Activated CD4-positive, alpha-beta T cell treated with anti-CD3 and anti-CD28 coated beads, Interleukin-10, Interleukin-2, amounts not matched to agents 100 ng/mL and 50 ng/mL, durations not matched to agents 16 hours and 8 hours (primary cell): ENCODE measurements at regions not wholly inside any gene's neighbourhood (a gene's known extent, or its start where the extent isn't known, plus 50 kb on each side); places are given as distances from the start of the nearest gene placed in this dataset.

Experiments used
- DNase-seq: peaks from one replicate; pipeline ENCODE4 v3.0.0-alpha.2; 2020

DNA sequence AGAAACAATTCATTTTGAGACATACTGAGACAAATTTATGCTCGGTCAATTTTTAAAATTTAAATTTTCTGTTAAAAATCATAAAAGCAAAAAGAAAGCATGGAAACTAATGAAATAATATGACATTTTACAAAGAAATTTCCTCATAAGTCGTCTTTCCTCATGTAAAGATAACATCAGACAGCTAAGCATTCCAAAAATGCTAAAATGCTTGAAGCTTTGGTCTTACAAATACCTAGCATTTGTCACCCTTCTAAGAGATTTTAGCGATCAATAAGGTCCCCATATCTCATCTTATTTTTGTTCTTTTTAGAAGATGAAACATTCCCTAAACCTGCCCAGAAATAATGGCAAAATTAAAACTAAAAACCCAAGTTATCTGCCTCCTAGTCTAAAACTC lies 68.5 kb upstream of the FREM2 start:
- no peak for DNase-seq

GRCh38 chr13:38618881-38619280 lies 68.0 kb upstream of the FREM2 start:
- DNase-seq = no peak

DNA sequence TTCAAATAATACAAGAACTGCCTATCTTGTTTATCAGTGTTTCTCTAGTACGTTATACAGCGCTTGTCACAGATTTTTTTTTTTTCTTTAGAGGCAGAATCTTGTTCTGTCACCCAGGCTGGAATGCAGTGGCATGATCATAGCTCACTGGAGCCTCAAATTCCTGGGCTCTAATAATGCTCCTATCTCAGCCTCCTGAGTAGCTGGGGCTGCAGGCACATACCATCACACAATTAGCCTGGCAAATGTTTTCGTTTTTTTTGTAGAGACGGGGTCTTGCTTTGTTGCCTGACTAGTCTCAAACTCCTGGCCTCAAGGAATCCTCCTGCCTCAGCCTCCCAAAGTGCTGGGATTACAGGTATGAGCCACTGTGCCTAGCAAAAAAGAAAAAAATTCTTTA lies 66.0 kb upstream of the FREM2 start:
- no peak for DNase-seq

GRCh38 chr13:38624822-38625221 lies 62.1 kb upstream of the FREM2 start:
- DNase-seq = no peak

- no peak for DNase-seq
These were observed 58.3 kb upstream of the FREM2 start for GRCh38 chr13:38628554-38628953.

- no peak for DNase-seq
These were observed 56.1 kb upstream of the FREM2 start for GRCh38 chr13:38630780-38631179.

DNA sequence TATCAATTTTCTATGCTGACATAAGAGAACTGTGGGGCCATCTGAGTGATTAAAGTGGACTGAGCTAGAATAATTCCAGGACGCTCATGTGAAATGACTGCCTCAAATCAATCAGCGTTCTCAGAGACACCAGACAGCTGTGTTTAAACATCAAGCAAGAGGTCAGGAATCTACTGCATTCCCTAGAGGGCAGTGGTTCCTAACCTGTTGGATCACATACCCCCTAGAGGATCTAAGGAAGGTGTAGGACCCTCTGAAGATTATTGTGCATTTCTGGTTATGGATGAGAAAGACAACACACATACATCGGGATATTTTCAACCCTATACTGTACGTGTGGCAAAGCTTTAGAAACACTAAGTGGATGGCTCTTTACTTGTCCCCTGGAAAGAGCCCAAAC lies 51.8 kb upstream of the FREM2 start:
- no peak for DNase-seq

DNA sequence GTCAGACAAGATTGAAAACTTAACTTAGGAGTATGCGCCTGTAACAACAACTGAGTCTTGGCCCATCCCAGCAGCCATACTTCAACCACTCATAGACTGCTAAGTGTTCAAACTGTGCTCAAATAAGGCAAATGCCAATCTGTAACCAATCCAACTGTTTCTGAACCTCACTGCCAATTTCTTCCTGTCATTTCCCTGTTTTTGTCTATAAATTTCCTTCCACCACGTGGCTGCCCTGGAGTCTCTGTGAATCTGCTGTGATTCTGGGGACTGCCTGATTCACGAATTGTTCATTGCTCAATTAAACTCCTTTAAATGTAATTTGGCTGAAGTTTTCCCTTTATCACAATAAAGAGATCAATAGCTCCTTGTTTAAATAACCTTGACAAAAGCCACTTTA lies 50.8 kb upstream of the FREM2 start:
- no peak for DNase-seq

- DNase-seq = no peak
These were observed 50.1 kb upstream of the FREM2 start for GRCh38 chr13:38636761-38637160.
